ENCODE measurements at regions not wholly inside any gene's neighbourhood (a gene's known extent, or its start where the extent isn't known, plus 50 kb on each side); places are given as distances from the start of the nearest gene placed in this dataset.

GRCh38 chr18:65398347-65399075, 352.3 kb upstream of the CDH7 start:
- no peak for DNase-seq (ENCODE audit: low read depth, low spot score)
- H3K9me3 ChIP-seq (ENCODE audit: insufficient read depth, low read length), result no peaks in the 10 kb centered on the region
- TF ChIP-seq SUZ12 (IDR thresholded peaks at IDR 0.05; ENCODE audit: extremely low read depth, insufficient read depth, insufficient read length) (no peak), YY1 (IDR thresholded peaks at IDR 0.05; ENCODE audit: insufficient read depth, insufficient read length) (no peak)
- H3K4me1 ChIP-seq (ENCODE audit: insufficient read depth, insufficient read length), result no peaks in the 10 kb centered on the region
- no peak overlapping the region for H3K4me3 ChIP-seq (ENCODE audit: insufficient read length, low read depth)
- no peaks in the 10 kb centered on the region for H3K27me3 ChIP-seq (ENCODE audit: insufficient read depth, insufficient read length)
- H3K9ac ChIP-seq (ENCODE audit: insufficient read length, low read depth), result no peak overlapping the region
- H3K36me3 ChIP-seq (ENCODE audit: insufficient read depth, insufficient read length, low read length), result no peaks in the 10 kb centered on the region

DNA sequence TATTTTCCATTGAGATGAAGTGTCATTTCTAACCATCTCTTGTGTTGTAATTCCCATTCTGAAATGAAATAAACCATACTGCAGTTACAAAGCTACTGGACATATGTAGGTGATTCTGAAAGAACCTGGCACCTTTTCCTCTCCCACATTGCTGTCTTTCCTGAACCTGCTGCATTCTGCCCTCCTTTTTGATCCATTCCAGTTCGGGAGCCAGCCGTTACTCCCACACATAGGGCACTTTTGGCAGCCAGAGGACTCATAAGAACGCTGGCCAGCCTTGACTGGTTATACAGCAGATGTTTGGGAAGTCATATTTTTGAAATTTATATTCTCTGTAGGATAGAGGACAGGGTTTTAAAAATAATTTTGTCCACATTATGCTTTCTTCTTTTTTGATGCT, 369.8 kb upstream of the CDH7 start:
- no peak overlapping the region for H3K4me3 ChIP-seq (ENCODE audit: insufficient read length, low read depth)
- no peak for TF ChIP-seq SUZ12 (IDR thresholded peaks at IDR 0.05; ENCODE audit: extremely low read depth, insufficient read depth, insufficient read length)
- no peak for TF ChIP-seq YY1 (IDR thresholded peaks at IDR 0.05; ENCODE audit: insufficient read depth, insufficient read length)
- TF ChIP-seq ZNF274 (IDR thresholded peaks at IDR 0.05; ENCODE audit: low read depth, low read length), result no peak
- no peaks in the 10 kb centered on the region for H3K27me3 ChIP-seq (ENCODE audit: insufficient read depth, insufficient read length)
- no peaks in the 10 kb centered on the region for H3K36me3 ChIP-seq (ENCODE audit: insufficient read depth, insufficient read length, low read length)
- DNase-seq (ENCODE audit: low read depth, low spot score), result no peak
- no peak overlapping the region for H3K9ac ChIP-seq (ENCODE audit: insufficient read length, low read depth)
- no peaks in the 10 kb centered on the region for H3K9me3 ChIP-seq (ENCODE audit: insufficient read depth, low read length)
- no peaks in the 10 kb centered on the region for H3K4me1 ChIP-seq (ENCODE audit: insufficient read depth, insufficient read length)

- DNase-seq (ENCODE audit: low read depth, low spot score), result no peak
- Histone ChIP-seq H3K36me3 (ENCODE audit: insufficient read depth, insufficient read length, low read length) (no peaks in the 10 kb centered on the region), H3K4me1 (ENCODE audit: insufficient read depth, insufficient read length) (no peaks in the 10 kb centered on the region), H3K9ac (ENCODE audit: insufficient read length, low read depth) (no peak overlapping the region), H3K4me3 (ENCODE audit: insufficient read length, low read depth) (no peak overlapping the region), H3K27me3 (ENCODE audit: insufficient read depth, insufficient read length) (no peaks in the 10 kb centered on the region), H3K9me3 (ENCODE audit: insufficient read depth, low read length) (no peaks in the 10 kb centered on the region)
- no peak for TF ChIP-seq YY1 (IDR thresholded peaks at IDR 0.05; ENCODE audit: insufficient read depth, insufficient read length)
- TF ChIP-seq ZNF274 (IDR thresholded peaks at IDR 0.05; ENCODE audit: low read depth, low read length), result no peak
- TF ChIP-seq SUZ12 (IDR thresholded peaks at IDR 0.05; ENCODE audit: extremely low read depth, insufficient read depth, insufficient read length), result no peak
Observed at GRCh38 chr18:65380571-65380970, 370.2 kb upstream of the CDH7 start.

DNA sequence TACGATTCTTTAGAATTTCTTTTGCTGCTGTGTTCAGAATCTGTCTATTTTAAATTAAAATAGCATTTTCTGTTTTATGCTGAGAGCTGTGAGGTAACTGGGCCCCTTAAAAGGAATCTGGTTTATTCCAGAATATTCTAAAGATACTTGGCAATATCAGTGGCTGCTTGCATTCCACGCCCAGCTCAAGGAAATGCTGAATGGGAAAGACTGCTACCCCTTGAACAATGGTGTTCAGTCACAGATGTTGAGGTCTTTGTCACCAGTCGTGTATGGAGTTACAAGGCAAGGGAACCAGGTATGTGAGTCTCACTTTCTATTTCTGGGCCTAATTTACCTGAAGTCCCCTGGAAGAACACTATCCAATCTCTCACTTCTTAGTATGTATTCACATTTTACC, 377.9 kb upstream of the CDH7 start:
- Histone ChIP-seq H3K9ac (ENCODE audit: insufficient read length, low read depth) (no peak overlapping the region), H3K4me3 (ENCODE audit: insufficient read length, low read depth) (no peak overlapping the region)
- no peak for TF ChIP-seq YY1 (IDR thresholded peaks at IDR 0.05; ENCODE audit: insufficient read depth, insufficient read length)
- no peak for TF ChIP-seq SUZ12 (IDR thresholded peaks at IDR 0.05; ENCODE audit: extremely low read depth, insufficient read depth, insufficient read length)
- no peak for TF ChIP-seq ZNF274 (IDR thresholded peaks at IDR 0.05; ENCODE audit: low read depth, low read length)

GRCh38 chr18:65365245-65365980, 385.4 kb upstream of the CDH7 start:
- Histone ChIP-seq H3K27me3 (ENCODE audit: insufficient read depth, insufficient read length) (no peaks in the 10 kb centered on the region), H3K9me3 (ENCODE audit: insufficient read depth, low read length) (no peaks in the 10 kb centered on the region), H3K4me1 (ENCODE audit: insufficient read depth, insufficient read length) (no peaks in the 10 kb centered on the region), H3K4me3 (ENCODE audit: insufficient read length, low read depth) (no peak overlapping the region), H3K9ac (ENCODE audit: insufficient read length, low read depth) (no peak overlapping the region), H3K36me3 (ENCODE audit: insufficient read depth, insufficient read length, low read length) (no peaks in the 10 kb centered on the region)
- peak; percentile 43 for DNase-seq (ENCODE audit: low read depth, low spot score)
- TF ChIP-seq ZNF274 (IDR thresholded peaks at IDR 0.05; ENCODE audit: low read depth, low read length), result no peak
- TF ChIP-seq YY1 (IDR thresholded peaks at IDR 0.05; ENCODE audit: insufficient read depth, insufficient read length), result no peak
- no peak for TF ChIP-seq SUZ12 (IDR thresholded peaks at IDR 0.05; ENCODE audit: extremely low read depth, insufficient read depth, insufficient read length)

More for the DNA sequence above, 377.9 kb upstream of the CDH7 start:
- Histone ChIP-seq H3K9me3 (ENCODE audit: insufficient read depth, low read length) (no peaks in the 10 kb centered on the region), H3K4me1 (ENCODE audit: insufficient read depth, insufficient read length) (no peaks in the 10 kb centered on the region), H3K27me3 (ENCODE audit: insufficient read depth, insufficient read length) (no peaks in the 10 kb centered on the region), H3K36me3 (ENCODE audit: insufficient read depth, insufficient read length, low read length) (no peaks in the 10 kb centered on the region)
- no peak for DNase-seq (ENCODE audit: low read depth, low spot score)

GRCh38 chr18:65363911-65364632, 386.7 kb upstream of the CDH7 start:
- Histone ChIP-seq H3K4me3 (ENCODE audit: insufficient read length, low read depth) (no peak overlapping the region), H3K27me3 (ENCODE audit: insufficient read depth, insufficient read length) (no peaks in the 10 kb centered on the region), H3K36me3 (ENCODE audit: insufficient read depth, insufficient read length, low read length) (no peaks in the 10 kb centered on the region), H3K4me1 (ENCODE audit: insufficient read depth, insufficient read length) (no peaks in the 10 kb centered on the region), H3K9me3 (ENCODE audit: insufficient read depth, low read length) (no peaks in the 10 kb centered on the region), H3K9ac (ENCODE audit: insufficient read length, low read depth) (no peak overlapping the region)
- DNase-seq (ENCODE audit: low read depth, low spot score), result no peak
- TF ChIP-seq YY1 (IDR thresholded peaks at IDR 0.05; ENCODE audit: insufficient read depth, insufficient read length), result no peak
- no peak for TF ChIP-seq SUZ12 (IDR thresholded peaks at IDR 0.05; ENCODE audit: extremely low read depth, insufficient read depth, insufficient read length)
- TF ChIP-seq ZNF274 (IDR thresholded peaks at IDR 0.05; ENCODE audit: low read depth, low read length), result no peak

DNA sequence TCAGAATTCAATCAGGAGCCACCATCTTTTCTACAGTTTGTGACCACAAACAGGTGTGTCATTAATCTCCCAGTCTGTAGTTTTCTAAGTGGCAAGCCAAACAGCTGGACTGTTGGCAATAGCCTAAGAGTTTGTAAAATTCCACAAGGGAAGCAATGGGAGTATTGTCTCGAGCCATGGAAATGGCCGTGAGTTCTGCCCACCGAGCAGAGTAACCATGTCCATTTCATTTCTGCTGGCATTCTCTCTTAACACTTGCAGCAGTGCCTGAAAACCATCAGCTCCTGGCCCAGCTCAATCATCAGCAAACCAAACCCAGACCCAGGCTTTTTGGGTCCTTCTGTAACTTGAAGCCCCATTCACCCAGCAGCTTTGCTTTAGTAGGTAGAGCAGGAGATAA, 387.8 kb upstream of the CDH7 start:
- Histone ChIP-seq H3K36me3 (ENCODE audit: insufficient read depth, insufficient read length, low read length) (no peaks in the 10 kb centered on the region), H3K27me3 (ENCODE audit: insufficient read depth, insufficient read length) (no peaks in the 10 kb centered on the region), H3K4me3 (ENCODE audit: insufficient read length, low read depth) (no peak overlapping the region), H3K9ac (ENCODE audit: insufficient read length, low read depth) (no peak overlapping the region), H3K4me1 (ENCODE audit: insufficient read depth, insufficient read length) (no peaks in the 10 kb centered on the region), H3K9me3 (ENCODE audit: insufficient read depth, low read length) (no peaks in the 10 kb centered on the region)
- TF ChIP-seq SUZ12 (IDR thresholded peaks at IDR 0.05; ENCODE audit: extremely low read depth, insufficient read depth, insufficient read length) (no peak), YY1 (IDR thresholded peaks at IDR 0.05; ENCODE audit: insufficient read depth, insufficient read length) (no peak), ZNF274 (IDR thresholded peaks at IDR 0.05; ENCODE audit: low read depth, low read length) (no peak)
- DNase-seq (ENCODE audit: low read depth, low spot score), result no peak
